ENCODE measurements at regions not wholly inside any gene's neighbourhood (a gene's known extent, or its start where the extent isn't known, plus 50 kb on each side); places are given as distances from the start of the nearest gene placed in this dataset.

DNA sequence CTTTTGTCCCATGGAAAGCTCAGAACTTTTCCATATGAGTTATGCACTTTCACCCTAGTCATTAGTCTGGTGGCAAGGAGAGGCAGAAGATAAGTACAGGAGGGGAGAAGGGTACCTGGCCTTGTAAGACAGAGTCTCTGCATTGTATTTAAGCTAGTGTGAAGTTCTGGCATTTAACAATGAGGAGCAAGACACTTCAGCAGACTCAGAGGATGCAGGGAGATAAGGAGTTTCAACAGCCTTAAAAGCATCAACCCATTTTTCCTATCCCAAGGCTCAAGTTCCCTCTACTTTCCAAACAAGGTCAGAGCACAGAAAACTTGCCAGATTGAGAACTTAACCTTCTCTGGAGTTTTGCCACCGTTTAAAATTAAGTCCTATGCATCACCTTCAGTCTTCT lies 348.2 kb upstream of the VRK2 start:
- DNase-seq (ENCODE audit: low spot score) = no peak
- H3K4me2 ChIP-seq (ENCODE audit: low read depth, low read length) = no peak overlapping the region
- BruUV-seq (replicated peaks) = no TSS peak
- no peak overlapping the region for H3K4me3 ChIP-seq (replicated peaks in 1 of 3; ENCODE audit: insufficient read depth in 1 of 3, low read depth in 2 of 3, low read length in 3 of 3)
- in situ Hi-C loops (cut with HindIII; ENCODE audit: extremely low pct_ligation_motif_present, low pct_unique_long_range_greater_than_20kb) (no loop called here), intact Hi-C loops (cut with micrococcal nuclease; ENCODE audit: unreplicated experiment) (no loop called here)
- ATAC-seq = no peak
- no peak overlapping the region for H3K9ac ChIP-seq (ENCODE audit: insufficient read depth, low read depth, low read length)
- ChIA-PET CTCF (ENCODE audit: low intra/inter-chr PET ratio, low total read pairs) (no interaction called here), POLR2A (no interaction called here)
- H3K27ac ChIP-seq (ENCODE audit: extremely low read length, insufficient read depth, low read length) = no peak overlapping the region
- 0% methylated on average over 1 of the region's 1 CpG for WGBS (ENCODE audit: low lambda C conversion rate)
- no peaks in the 10 kb centered on the region for H3K4me1 ChIP-seq (ENCODE audit: insufficient read depth, low read length)
- no peaks in the 10 kb centered on the region for H3K36me3 ChIP-seq (replicated peaks in 1 of 2; ENCODE audit: control insufficient read depth in 1 of 2, insufficient read depth in 2 of 2, low read length in 2 of 2)
- H3K9me3 ChIP-seq (ENCODE audit: low read length) = no peaks in the 10 kb centered on the region
- H3K79me2 ChIP-seq (ENCODE audit: insufficient read depth, low read length) = no peaks in the 10 kb centered on the region
- no peak for FAIRE-seq
- no peaks in the 10 kb centered on the region for H4K20me1 ChIP-seq (ENCODE audit: insufficient read depth, low read length)
- no peaks in the 10 kb centered on the region for H3K27me3 ChIP-seq (ENCODE audit: control insufficient read depth in 1 of 2, insufficient read depth in 2 of 2, low read length in 2 of 2)
- no peak overlapping the region for H2AFZ ChIP-seq (ENCODE audit: low read length)
- no peak for TF ChIP-seq TFAP4 (IDR thresholded peaks at IDR 0.05; ENCODE audit: borderline replicate concordance, low read depth)
- no peak for TF ChIP-seq ZNF484 (CRISPR knock-in tag; IDR thresholded peaks at IDR 0.05; ENCODE audit: borderline replicate concordance, low read depth)
- TF ChIP-seq ZNF256 (CRISPR knock-in tag; conservative IDR thresholded peaks at IDR 0.05) = no peak
- no peak for TF ChIP-seq NCOA1 (CRISPR knock-in tag; IDR thresholded peaks at IDR 0.05)
- TF ChIP-seq ZNF619 (CRISPR knock-in tag; IDR thresholded peaks at IDR 0.05) = no peak
- TF ChIP-seq, protein P1, sequence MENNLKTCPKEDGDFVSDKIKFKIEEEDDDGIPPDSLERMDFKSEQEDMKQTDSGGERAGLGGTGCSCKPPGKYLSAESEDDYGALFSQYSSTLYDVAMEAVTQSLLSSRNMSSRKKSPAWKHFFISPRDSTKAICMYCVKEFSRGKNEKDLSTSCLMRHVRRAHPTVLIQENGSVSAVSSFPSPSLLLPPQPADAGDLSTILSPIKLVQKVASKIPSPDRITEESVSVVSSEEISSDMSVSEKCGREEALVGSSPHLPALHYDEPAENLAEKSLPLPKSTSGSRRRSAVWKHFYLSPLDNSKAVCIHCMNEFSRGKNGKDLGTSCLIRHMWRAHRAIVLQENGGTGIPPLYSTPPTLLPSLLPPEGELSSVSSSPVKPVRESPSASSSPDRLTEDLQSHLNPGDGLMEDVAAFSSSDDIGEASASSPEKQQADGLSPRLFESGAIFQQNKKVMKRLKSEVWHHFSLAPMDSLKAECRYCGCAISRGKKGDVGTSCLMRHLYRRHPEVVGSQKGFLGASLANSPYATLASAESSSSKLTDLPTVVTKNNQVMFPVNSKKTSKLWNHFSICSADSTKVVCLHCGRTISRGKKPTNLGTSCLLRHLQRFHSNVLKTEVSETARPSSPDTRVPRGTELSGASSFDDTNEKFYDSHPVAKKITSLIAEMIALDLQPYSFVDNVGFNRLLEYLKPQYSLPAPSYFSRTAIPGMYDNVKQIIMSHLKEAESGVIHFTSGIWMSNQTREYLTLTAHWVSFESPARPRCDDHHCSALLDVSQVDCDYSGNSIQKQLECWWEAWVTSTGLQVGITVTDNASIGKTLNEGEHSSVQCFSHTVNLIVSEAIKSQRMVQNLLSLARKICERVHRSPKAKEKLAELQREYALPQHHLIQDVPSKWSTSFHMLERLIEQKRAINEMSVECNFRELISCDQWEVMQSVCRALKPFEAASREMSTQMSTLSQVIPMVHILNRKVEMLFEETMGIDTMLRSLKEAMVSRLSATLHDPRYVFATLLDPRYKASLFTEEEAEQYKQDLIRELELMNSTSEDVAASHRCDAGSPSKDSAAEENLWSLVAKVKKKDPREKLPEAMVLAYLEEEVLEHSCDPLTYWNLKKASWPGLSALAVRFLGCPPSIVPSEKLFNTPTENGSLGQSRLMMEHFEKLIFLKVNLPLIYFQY (CRISPR knock-in tag; IDR thresholded peaks at IDR 0.05; ENCODE audit: borderline replicate concordance) = no peak
- no peak for TF ChIP-seq NCOR1 (IDR thresholded peaks at IDR 0.05; ENCODE audit: borderline replicate concordance, low read length)
- TF ChIP-seq ZNF782 (CRISPR knock-in tag; IDR thresholded peaks at IDR 0.05; ENCODE audit: borderline replicate concordance) = no peak
- no peak for TF ChIP-seq GATAD1 (CRISPR knock-in tag; IDR thresholded peaks at IDR 0.05)
- no peak for TF ChIP-seq NFKBIZ (CRISPR knock-in tag; IDR thresholded peaks at IDR 0.05)
- TF ChIP-seq ZNF512 (CRISPR knock-in tag; IDR thresholded peaks at IDR 0.05) = no peak
- no peak for TF ChIP-seq SRSF9 (IDR thresholded peaks at IDR 0.05; ENCODE audit: borderline replicate concordance, insufficient read depth, low read depth, low read length, poor library complexity, severe bottlenecking)
- TF ChIP-seq, protein P2, sequence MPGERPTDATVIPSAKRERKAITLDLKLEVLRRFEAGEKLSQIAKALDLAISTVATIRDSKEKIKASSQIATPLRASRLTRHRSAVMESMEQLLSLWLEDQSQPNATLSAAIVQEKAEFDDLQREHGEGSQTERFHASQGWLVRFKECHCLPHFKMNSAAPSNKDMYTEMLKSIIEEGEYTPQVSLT (CRISPR knock-in tag; IDR thresholded peaks at IDR 0.05; ENCODE audit: borderline replicate concordance, low read depth) = no peak
- TF ChIP-seq NFIC (IDR thresholded peaks at IDR 0.05; ENCODE audit: low read length) = no peak
- no peak for TF ChIP-seq SNRNP70 (IDR thresholded peaks at IDR 0.05; ENCODE audit: low read depth, low read length)
- TF ChIP-seq, protein P3, sequence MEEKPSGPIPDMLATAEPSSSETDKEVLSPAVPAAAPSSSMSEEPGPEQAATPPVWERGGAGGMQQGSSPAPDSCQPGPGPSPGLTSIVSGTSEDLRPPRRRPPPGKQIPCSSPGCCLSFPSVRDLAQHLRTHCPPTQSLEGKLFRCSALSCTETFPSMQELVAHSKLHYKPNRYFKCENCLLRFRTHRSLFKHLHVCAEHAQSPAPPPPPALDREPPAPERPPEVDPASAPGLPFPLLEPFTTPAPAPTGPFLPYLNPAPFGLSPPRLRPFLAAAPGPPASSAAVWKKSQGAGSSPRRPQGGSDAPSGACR (CRISPR knock-in tag; IDR thresholded peaks at IDR 0.05) = no peak
- TF ChIP-seq NR2C2 (CRISPR knock-in tag; IDR thresholded peaks at IDR 0.05; ENCODE audit: borderline replicate concordance) = no peak
- no peak for TF ChIP-seq KAT8 (CRISPR knock-in tag; IDR thresholded peaks at IDR 0.05)
